Activated CD8-positive, alpha-beta T cell treated with anti-CD3 and anti-CD28 coated beads for 36 hours (primary cell): ENCODE measurements at regions not wholly inside any gene's neighbourhood (a gene's known extent, or its start where the extent isn't known, plus 50 kb on each side); places are given as distances from the start of the nearest gene placed in this dataset.

Experiments used
- ATAC-seq: fragments of 200-7000 bp; cut with Tn5 transposase; one replicate; pipeline ENCODE4 v1.10.0; 2021; ENCODE audit warnings: mild to moderate bottlenecking, moderate library complexity
- CTCF ChIA-PET: fragments of 350-600 bp; sonication (Branson Sonifier 250); formaldehyde crosslinking; loops from one replicate; lab custom pipeline; 2021; ENCODE audit warnings: antibody characterized with exemption; lab: Charles Lee
- POLR2A ChIA-PET: fragments of 350-600 bp; sonication (Branson Sonifier 250); formaldehyde crosslinking; loops from one replicate; lab custom pipeline; 2021; ENCODE audit warnings: antibody characterized with exemption; lab: Charles Lee
- DNase-seq: peaks from one replicate; pipeline ENCODE4 v3.0.0-alpha.2; 2020
- H3K27ac Mint-ChIP-seq: one replicate; pipeline ENCODE4 v1.8.0; 2021; ENCODE audit warnings: mild to moderate bottlenecking, mixed read lengths
- H3K27me3 Mint-ChIP-seq: one replicate; pipeline ENCODE4 v1.8.0; 2021; ENCODE audit warnings: mixed read lengths
- H3K36me3 Mint-ChIP-seq: one replicate; pipeline ENCODE4 v1.8.0; 2021; ENCODE audit warnings: low read depth, mixed read lengths
- H3K4me1 Mint-ChIP-seq: one replicate; pipeline ENCODE4 v1.8.0; 2021; ENCODE audit warnings: low read depth, mixed read lengths
- H3K4me3 Mint-ChIP-seq: one replicate; pipeline ENCODE4 v1.8.0; 2021; ENCODE audit warnings: mild to moderate bottlenecking, moderate library complexity, mixed read lengths
- H3K9me3 Mint-ChIP-seq: one replicate; pipeline ENCODE4 v1.8.0; 2021; ENCODE audit warnings: mixed read lengths
- intact Hi-C: fragments of 100-400 bp; cut with micrococcal nuclease; formaldehyde crosslinking; loops from one replicate; pipeline ENCODE4 v1.10.0; 2022
- TF ChIP-seq, protein P1 (sequence below): fragments of 200-600 bp; IDR thresholded peaks from one replicate; pipeline ENCODE4 v1.8.0; 2022; ENCODE audit warnings: antibody characterized with exemption, mild to moderate bottlenecking

GRCh38 chr17:77454242-77455095 is 313.7 kb downstream of the SEC14L1 start:
- H3K9me3 Mint-ChIP-seq = no peaks in the 10 kb centered on the region
- peaks cover 91% of the 10 kb centered on the region for H3K36me3 Mint-ChIP-seq
- DNase-seq = peak; percentile 36
- H3K4me3 Mint-ChIP-seq = peak overlapping the region; percentile 84
- H3K27me3 Mint-ChIP-seq = no peaks in the 10 kb centered on the region
- ChIA-PET POLR2A (interaction anchor here (0.8 to 16.3 kb wide), 17 partner anchors 8 to 721 kb away, joined by 3 to 410 read pairs (median 5); no protein-coding TSS in a partner anchor), CTCF (interaction anchor here (0.8 to 8.1 kb wide), 12 partner anchors 10 to 122 kb away, joined by 3 to 70 read pairs (median 4); no protein-coding TSS in a partner anchor)
- ATAC-seq = no peak
- H3K4me1 Mint-ChIP-seq = peaks cover 11% of the 10 kb centered on the region
- TF ChIP-seq, protein P1, sequence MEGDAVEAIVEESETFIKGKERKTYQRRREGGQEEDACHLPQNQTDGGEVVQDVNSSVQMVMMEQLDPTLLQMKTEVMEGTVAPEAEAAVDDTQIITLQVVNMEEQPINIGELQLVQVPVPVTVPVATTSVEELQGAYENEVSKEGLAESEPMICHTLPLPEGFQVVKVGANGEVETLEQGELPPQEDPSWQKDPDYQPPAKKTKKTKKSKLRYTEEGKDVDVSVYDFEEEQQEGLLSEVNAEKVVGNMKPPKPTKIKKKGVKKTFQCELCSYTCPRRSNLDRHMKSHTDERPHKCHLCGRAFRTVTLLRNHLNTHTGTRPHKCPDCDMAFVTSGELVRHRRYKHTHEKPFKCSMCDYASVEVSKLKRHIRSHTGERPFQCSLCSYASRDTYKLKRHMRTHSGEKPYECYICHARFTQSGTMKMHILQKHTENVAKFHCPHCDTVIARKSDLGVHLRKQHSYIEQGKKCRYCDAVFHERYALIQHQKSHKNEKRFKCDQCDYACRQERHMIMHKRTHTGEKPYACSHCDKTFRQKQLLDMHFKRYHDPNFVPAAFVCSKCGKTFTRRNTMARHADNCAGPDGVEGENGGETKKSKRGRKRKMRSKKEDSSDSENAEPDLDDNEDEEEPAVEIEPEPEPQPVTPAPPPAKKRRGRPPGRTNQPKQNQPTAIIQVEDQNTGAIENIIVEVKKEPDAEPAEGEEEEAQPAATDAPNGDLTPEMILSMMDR = no peak
- peak overlapping the region; percentile 96 for H3K27ac Mint-ChIP-seq
- intact Hi-C loops = loop anchor here (5.0 kb wide), 1 partner anchor 52 kb away; no protein-coding TSS in a partner anchor

DNA sequence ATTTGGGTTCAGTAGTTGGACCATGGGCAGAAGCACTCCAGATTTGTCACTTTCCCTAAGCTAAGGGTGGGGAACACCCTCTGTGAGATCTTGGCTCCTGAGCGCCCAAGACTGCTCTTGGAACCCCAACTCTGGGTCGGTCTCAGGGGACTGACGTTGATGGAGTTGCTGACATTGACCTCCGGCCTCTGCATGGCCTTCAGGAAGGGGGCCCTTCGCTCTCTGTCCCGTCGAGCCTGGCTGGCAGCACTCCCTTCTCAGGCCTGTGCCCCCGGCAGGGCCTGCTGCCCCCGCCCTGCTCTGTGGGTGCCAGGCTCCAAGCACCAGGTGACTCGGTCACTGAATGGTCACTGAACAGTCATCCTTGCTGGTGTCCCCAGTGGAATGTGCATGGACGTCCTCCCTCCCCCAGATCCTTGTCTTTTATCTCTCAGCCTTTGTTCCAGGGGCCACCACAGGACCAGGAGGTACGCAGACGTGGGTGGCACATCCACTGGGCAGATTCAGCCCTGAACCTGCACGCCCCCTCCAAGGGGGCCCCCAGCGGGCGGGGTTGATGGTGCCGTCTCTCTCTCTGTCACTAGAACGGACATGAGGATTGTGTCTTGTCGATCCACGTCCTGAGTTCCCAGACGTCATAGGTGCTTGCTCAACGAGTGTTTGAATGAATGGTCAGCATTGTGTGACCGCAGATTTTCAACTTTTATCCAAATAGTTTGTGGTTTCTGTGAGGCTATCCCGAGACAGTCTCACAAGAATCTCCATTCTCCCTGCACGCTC is 314.5 kb downstream of the SEC14L1 start:
- ATAC-seq = no peak
- no peaks in the 10 kb centered on the region for H3K9me3 Mint-ChIP-seq
- DNase-seq = peak; percentile 77
- intact Hi-C loops = no loop called here
- peaks cover 8% of the 10 kb centered on the region for H3K4me1 Mint-ChIP-seq
- CTCF ChIA-PET = interaction anchor here (0.9 to 8.1 kb wide), 7 partner anchors 11 to 123 kb away, joined by 3 to 70 read pairs (median 7); no protein-coding TSS in a partner anchor
- H3K27ac Mint-ChIP-seq = peak overlapping the region; percentile 96
- no peaks in the 10 kb centered on the region for H3K27me3 Mint-ChIP-seq
- POLR2A ChIA-PET = interaction anchor here (0.8 to 16.3 kb wide), 10 partner anchors 11 to 50 kb away, joined by 3 to 410 read pairs (median 8); no protein-coding TSS in a partner anchor
- H3K36me3 Mint-ChIP-seq = peaks cover 89% of the 10 kb centered on the region
- H3K4me3 Mint-ChIP-seq = peak overlapping the region; percentile 84
- TF ChIP-seq, protein P1 = no peak

GRCh38 chr17:77455891-77456260 is 315.1 kb downstream of the SEC14L1 start:
- no peak for ATAC-seq
- ChIA-PET CTCF (interaction anchor here (4.3 kb wide), 1 partner anchor 55 kb away, joined by 24 read pairs; no protein-coding TSS in a partner anchor), POLR2A (interaction anchor here (1.5 to 16.3 kb wide), 4 partner anchors 11 to 25 kb away, joined by 6 to 410 read pairs (median 103); no protein-coding TSS in a partner anchor)
- Mint-ChIP-seq H3K9me3 (no peaks in the 10 kb centered on the region), H3K4me3 (peak overlapping the region; percentile 84), H3K27me3 (no peaks in the 10 kb centered on the region), H3K36me3 (peaks cover 84% of the 10 kb centered on the region), H3K27ac (peak overlapping the region; percentile 96), H3K4me1 (peaks cover 12% of the 10 kb centered on the region)
- TF ChIP-seq, protein P1 = no peak
- intact Hi-C loops = no loop called here
- DNase-seq = no peak

GRCh38 chr17:77456271-77456950 is 315.6 kb downstream of the SEC14L1 start:
- intact Hi-C loops = no loop called here
- Mint-ChIP-seq H3K36me3 (peaks cover 82% of the 10 kb centered on the region), H3K27ac (peak overlapping the region; percentile 96), H3K9me3 (no peaks in the 10 kb centered on the region), H3K27me3 (no peaks in the 10 kb centered on the region), H3K4me3 (peak overlapping the region; percentile 84), H3K4me1 (peaks cover 16% of the 10 kb centered on the region)
- CTCF ChIA-PET = interaction anchor here (0.8 to 4.3 kb wide), 8 partner anchors 11 to 82 kb away, joined by 3 to 24 read pairs (median 6); no protein-coding TSS in a partner anchor
- peak; percentile 43 for DNase-seq
- no peak for ATAC-seq
- POLR2A ChIA-PET = interaction anchor here (0.9 to 16.3 kb wide), 9 partner anchors 11 to 65 kb away, joined by 3 to 410 read pairs (median 5); no protein-coding TSS in a partner anchor
- TF ChIP-seq, protein P1 = no peak
